GM04503 (cell line): ENCODE measurements at regions not wholly inside any gene's neighbourhood (a gene's known extent, or its start where the extent isn't known, plus 50 kb on each side); places are given as distances from the start of the nearest gene placed in this dataset.
"Not testable (repeated sequence)": the region's sequence is repeated elsewhere in the genome, so short reads cannot be mapped to it uniquely, and the experiment has no call there.

ENCODE experiments used
- DNase-seq: peaks from one replicate; pipeline ENCODE4 v3.0.0-alpha.2; 2012; ENCODE audit warnings: low read depth

DNA sequence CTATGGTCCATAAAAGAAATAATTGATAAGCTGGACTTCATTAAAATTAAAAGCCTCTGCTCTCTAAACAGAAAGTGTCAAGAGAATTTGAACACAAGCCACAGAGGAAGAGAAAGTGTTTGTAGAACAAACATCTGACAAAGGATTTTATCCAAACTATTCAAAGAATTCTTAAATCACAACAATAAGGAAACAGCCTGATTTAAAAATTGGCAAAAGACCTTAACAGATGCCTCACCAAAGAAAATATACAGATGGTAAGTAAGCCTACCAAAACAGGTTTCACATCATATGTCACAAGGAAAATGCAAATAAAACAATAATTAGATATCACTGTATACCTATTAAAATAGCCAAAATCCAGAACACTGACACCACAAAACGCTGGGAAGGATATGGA is 612.0 kb downstream of the TTLL7 start:
- not testable (repeated sequence) for DNase-seq

- DNase-seq, result not testable (repeated sequence)
These were observed 615.8 kb downstream of the TTLL7 start for GRCh38 chr1:83383107-83383506.

- DNase-seq, result not testable (repeated sequence)
These were observed 625.9 kb downstream of the TTLL7 start for GRCh38 chr1:83373018-83373417.

GRCh38 chr1:83369853-83370252 is 629.1 kb downstream of the TTLL7 start:
- not testable (repeated sequence) for DNase-seq

DNA sequence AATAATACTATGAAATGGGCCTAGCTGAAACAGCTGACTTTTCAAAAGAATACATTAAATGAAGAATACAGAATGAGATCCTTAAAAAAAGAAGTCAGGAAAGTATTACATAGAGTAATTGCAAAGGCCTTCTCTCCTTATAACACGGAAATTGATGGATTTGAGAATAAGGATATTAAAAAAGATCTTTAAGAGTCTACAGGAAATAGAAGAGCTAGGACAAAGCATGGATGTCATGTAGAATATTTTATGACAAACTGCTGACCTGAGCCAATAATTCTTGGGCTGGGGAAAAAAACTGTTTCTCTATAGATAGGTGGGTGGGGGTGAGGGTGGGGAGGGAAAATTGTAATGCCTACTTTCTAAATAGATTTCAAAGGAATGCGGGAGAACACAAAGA is 633.6 kb downstream of the TTLL7 start:
- not testable (repeated sequence) for DNase-seq

DNA sequence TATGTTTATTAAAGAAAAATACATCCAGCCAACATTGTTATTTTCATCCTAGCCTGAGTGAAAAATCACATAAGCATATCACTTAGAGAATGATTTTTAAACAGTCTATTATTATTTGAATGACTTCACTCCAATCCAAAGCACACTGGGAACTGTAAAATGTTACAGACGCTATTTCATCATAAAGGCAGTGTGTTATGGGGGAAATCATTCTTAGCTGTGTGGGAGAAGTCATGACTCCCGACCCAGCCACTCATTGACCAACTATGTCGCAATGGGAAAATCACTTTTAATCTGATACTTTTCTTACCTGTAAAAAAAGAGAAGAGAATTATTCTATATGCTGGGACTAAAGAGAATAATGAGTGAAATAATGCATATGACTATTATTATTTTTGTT is 653.6 kb downstream of the TTLL7 start:
- not testable (repeated sequence) for DNase-seq

DNA sequence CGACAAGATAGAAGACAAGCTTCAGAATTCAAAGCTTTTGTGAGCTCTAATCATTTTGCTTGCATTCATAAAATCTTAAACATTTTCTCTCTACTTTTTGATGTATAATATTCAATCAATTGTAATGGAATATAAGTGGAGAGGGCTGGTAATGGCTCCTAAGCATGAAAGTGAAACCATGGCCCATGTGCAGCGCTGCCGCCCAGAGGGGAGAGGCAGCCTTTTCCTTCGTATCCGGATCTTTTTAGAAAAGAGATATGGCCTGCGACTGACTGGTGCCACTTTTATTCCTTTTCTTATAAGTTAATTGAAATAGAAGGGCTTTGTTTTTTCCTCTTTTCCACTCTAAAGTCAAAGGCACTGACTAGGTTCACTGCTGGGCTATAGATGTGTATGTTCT is 655.2 kb downstream of the TTLL7 start:
- DNase-seq, result not testable (repeated sequence)

DNA sequence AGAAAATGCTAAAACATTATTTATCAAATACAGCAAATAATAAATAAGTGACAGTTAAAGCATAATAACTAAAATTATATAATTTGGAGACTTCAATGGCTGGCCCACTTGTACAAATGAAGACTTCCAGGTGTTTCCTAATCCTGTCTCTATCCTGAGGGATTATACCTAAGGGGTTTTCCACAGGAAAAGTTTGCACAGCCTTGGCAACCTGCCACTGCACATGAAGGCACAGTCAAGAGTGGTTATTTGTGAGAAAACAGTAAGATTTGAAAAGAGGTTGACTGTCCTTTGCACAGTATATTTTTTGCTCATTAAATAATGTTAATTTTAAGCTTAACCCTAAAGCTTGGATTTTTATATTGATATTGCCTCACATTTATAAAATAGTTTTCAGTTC is 655.9 kb downstream of the TTLL7 start:
- not testable (repeated sequence) for DNase-seq

DNA sequence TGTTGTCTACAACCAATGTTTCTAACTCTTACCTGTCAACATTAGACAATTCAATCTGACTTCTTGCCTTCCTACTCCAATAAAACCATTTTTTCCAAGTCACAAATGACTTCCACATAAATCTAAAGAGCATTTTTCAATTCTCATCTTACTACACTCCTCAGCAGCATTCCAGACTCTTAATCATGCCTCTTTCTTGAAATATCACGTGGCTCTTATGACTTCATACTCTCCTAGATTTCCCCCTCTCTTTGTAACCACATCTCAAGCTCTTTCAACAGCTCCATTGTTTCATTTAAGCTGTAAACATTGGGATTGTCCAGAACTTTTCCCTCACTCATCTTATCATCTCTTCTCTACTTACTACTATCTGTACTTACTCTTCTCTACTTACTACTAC is 666.6 kb downstream of the TTLL7 start:
- DNase-seq, result not testable (repeated sequence)

DNA sequence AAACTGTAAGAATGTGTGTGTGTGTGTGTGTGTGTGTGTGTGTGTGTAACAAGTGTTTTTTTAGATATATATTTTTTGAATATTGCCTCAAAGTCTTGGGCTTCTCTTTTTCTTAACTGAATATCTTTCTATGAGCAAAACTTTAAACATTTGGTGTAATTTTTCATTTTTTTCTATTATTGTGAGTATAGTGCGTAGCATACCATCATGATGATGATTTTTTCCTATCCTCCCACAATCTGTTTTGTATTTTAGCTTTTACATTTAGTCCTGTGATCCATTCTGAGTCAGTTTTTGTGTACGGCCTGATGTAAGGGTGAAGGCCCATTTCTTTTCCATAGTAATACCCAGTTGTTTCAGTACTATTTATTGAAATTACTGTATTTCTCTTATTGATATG is 680.6 kb downstream of the TTLL7 start:
- DNase-seq, result no peak

DNA sequence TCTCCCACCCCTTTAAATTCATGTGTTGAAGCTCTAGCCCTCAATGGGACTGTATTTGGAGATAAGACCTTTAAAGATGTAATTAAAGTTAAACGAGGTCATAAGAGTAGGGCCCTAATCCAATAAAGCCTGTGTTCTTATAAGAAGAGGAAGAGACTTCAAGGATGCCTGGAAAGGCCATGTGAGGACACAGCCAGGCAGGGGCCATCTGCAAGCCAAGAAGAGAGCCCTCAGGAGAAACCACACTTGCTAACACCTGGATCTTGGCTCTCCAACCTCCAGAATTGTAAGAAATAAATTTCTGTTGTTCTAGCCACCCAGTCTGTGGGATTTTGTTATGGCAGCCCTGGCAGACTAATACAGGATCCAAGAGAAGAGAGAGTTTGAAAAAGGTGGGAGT is 683.5 kb downstream of the TTLL7 start:
- not testable (repeated sequence) for DNase-seq

GRCh38 chr1:83310161-83310560 is 688.8 kb downstream of the TTLL7 start:
- DNase-seq, result not testable (repeated sequence)

- not testable (repeated sequence) for DNase-seq
These were observed 689.9 kb downstream of the TTLL7 start for GRCh38 chr1:83309035-83309434.

DNA sequence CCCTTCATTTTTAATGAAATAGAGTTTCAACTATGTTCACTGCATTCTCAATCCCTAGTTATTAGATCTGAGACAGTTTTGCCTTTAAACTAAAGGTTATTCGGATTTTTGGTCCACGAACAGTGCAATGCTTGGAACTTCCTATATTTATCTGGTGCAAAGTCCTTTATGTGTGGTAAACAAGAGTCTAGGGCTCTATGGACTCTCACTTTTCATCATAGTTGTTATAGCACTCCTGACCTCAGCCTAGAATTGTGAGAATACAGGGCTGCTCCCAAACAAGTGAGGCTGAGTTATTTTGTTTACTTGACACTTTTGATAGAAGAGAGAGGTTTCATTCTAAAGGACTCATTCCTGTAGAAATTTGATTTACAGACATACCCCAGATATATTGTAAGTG is 692.1 kb downstream of the TTLL7 start:
- not testable (repeated sequence) for DNase-seq

- DNase-seq, result not testable (repeated sequence)
These were observed 703.3 kb downstream of the TTLL7 start for GRCh38 chr1:83295594-83295993.

DNA sequence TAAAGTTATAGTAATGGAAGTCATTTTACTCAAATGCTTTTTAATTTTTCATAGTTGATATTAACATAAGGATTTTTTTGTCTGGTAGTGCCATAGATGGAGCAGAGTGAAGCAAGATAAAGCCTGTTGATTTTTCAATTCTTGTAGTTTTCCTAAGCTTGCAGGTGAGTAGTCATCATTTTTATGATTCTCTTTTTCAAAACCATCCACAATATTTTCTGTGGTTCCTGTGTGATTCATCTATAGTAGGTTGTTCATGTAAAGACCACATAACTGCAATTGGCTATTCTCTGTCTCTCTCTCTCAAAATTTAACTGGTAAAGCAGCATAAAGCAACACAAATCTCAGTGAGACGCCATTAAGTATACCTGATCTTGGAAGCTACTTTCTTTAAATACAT is 711.5 kb downstream of the TTLL7 start:
- DNase-seq, result not testable (repeated sequence)

- DNase-seq, result not testable (repeated sequence)
These were observed 724.3 kb downstream of the TTLL7 start for GRCh38 chr1:83274656-83275055.

DNA sequence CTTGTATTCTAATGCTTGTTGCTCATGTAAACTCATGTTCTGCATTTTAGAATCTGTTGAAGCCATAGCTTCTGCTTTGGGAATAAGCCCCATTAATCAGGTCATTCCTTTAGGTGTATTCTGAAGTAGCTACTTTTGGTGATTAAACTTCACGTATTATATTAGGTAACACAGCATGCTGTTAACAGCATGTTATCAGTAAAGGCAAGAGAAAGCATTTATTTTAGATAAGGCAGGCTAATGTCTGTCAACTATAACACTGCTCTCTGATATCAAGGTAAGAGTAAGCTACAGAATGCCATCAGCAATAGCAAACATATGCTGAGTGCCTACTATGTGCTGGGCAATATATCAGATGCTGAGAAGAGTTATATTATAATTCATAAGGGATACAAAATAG is 726.4 kb downstream of the TTLL7 start:
- DNase-seq, result not testable (repeated sequence)

DNA sequence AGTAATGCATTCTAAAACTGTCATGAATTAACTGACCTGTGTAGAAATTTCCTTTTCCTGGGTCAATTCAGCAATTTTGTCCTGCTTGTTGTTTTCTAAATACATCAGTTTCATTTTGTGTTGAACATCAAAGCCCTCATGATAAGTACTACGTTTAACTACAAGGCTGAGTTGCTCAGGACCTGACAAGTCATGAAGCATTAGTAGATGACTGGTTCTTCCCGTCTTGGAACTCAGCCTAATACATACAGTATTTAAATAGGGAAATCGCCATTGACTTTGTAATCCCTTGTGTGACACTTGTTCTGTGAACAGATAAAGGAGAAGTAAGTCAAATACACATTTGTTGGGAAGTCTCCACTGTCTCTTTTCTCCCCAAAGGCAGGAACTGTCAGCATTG is 727.1 kb downstream of the TTLL7 start:
- not testable (repeated sequence) for DNase-seq

- not testable (repeated sequence) for DNase-seq
These were observed 728.1 kb downstream of the TTLL7 start for GRCh38 chr1:83270801-83271200.

DNA sequence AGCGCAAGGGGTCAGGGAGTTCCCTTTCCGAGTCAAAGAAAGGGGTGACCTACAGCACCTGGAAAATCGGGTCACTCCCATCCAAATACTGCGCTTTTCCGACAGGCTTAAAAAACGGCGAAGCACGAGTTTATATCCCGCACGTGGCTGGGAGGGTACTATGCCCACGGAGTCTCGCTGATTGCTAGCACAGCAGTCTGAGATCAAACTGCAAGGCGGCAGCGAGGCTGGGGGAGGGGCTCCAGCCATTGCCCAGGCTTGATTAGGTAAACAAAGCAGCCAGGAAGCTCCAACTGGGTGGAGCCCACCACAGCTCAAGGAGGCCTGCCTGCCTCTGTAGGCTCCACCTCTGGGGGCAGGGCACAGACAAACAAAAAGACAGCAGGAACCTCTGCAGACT is 735.1 kb downstream of the TTLL7 start:
- not testable (repeated sequence) for DNase-seq

DNA sequence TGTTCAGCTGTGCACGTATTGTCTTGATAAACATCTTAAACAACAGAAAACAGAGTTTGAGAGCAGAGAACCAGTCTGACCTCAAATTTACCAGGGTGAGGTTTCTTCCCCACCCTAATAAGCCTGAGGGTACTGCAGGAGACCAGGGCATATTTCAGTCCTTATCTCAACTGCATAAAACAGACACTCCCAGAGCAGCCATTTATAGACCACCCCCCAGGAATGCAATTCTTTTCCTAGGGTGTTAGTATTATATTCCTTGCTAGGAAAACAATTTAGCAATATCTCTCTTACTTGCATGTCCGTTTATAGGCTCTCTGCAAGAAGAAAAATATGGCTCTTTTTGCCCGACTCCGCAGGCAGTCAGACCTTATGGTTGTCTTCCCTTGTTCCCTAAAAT is 747.2 kb downstream of the TTLL7 start:
- not testable (repeated sequence) for DNase-seq

DNA sequence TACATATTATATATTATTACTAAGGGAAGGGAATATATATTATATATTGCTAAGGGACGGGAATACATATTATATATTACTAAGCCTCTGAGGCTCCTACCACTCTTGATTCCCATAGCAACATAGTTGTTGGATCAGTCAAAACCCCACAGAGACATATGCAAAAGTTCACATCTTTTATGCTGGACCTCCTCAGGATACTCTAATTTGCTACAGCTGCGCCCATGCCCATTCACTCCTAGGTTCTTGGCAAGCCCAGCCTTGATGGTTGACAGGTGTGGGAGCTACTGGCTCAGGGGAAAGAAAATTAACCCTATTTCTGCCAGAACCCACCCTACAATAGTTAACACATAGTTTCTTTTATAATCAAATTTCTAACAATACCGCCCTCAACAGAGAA is 752.2 kb downstream of the TTLL7 start:
- not testable (repeated sequence) for DNase-seq

GRCh38 chr1:83244832-83245231 is 754.1 kb downstream of the TTLL7 start:
- not testable (repeated sequence) for DNase-seq

GRCh38 chr1:83239568-83239967 is 759.4 kb downstream of the TTLL7 start:
- DNase-seq, result not testable (repeated sequence)
